ENCODE measurements at regions not wholly inside any gene's neighbourhood (a gene's known extent, or its start where the extent isn't known, plus 50 kb on each side); places are given as distances from the start of the nearest gene placed in this dataset.
"Not testable (repeated sequence)": the region's sequence is repeated elsewhere in the genome, so short reads cannot be mapped to it uniquely, and the experiment has no call there.

DNA sequence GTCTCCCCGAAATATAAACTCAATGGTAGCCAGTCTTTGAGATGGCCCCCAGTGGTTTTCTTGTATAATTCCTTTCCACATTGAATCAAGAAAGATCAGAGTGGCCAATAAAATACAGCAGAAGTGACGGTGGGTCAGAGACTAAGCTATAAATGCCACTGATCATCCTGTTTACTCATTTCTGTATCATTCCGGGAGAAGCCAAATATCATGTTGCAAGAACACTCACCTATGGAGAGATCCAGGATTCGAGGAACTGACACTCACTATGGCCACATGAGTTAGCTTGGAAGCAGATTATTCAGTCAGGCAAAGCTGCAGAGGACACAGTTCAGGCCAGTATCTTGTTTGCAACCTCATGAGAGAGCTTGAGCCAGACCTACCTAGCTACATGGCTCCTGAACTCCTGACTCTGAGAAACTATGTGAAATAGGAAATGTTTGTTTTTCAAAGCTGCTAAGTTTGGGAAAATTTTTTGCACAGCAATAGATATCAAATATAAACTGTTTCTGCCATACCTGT is 132.4 kb upstream of the ADGRF1 start:
- no peak for DNase-seq (ENCODE audit: low read depth, low spot score)
- intact Hi-C loops (cut with micrococcal nuclease): no loop called here

DNA sequence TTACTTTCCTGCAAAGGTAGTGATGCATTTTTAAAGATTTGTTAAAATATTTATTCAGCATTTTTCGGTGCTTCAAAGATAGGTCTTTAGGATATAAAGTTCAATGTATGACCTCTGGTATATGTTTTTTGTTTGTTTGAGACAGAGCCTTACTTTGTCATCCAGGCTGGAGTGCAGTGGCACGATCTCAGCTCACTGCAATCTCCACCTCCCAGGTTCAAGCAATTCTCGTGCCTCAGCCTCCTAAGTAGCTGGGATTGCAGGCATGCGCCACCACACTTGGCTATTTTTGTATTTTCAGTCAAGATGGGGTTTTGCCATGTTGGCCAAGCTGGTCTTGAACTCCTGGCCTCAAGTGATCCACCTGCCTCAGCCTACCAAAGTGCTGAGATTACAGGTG is 131.9 kb upstream of the ADGRF1 start:
- H3K36me3 ChIP-seq (ENCODE audit: control insufficient read depth in 2 of 2, extremely low read depth in 1 of 2, insufficient read depth in 2 of 2, low read length in 2 of 2); intact Hi-C loops (cut with micrococcal nuclease); H4K20me1 ChIP-seq (replicated peaks; ENCODE audit: control insufficient read depth, extremely low read depth, insufficient read depth, low read length); DNase-seq (ENCODE audit: low read depth, low spot score); BruUV-seq (replicated peaks); H3K9ac ChIP-seq (replicated peaks; ENCODE audit: extremely low read depth, insufficient read depth, low read length); FAIRE-seq; H3K79me2 ChIP-seq (ENCODE audit: control insufficient read depth, insufficient read depth, low read length); H3K9me3 ChIP-seq (replicated peaks; ENCODE audit: control insufficient read depth, insufficient read depth, low read length); H2AFZ ChIP-seq (ENCODE audit: low read depth, low read length); H3K9me1 ChIP-seq (replicated peaks; ENCODE audit: control insufficient read depth, extremely low read depth, insufficient read depth, low read length); H3K27ac ChIP-seq (ENCODE audit: insufficient read depth, low read depth, low read length); H3K27me3 ChIP-seq (ENCODE audit: control insufficient read depth in 2 of 2, insufficient read depth in 2 of 2, low read length in 2 of 2); POLR2A ChIA-PET; H3K4me3 ChIP-seq (replicated peaks in 1 of 3; ENCODE audit: insufficient read depth in 1 of 3, low read depth in 1 of 3, low read length in 3 of 3); dilution Hi-C loops (cut with MboI; ENCODE audit: extremely low pct_ligation_motif_present, low sequenced_read_pairs); CTCF ChIA-PET; H3K4me1 ChIP-seq (ENCODE audit: control insufficient read depth, extremely low read depth, insufficient read depth, low read length); H3K4me2 ChIP-seq (ENCODE audit: insufficient read depth, low read length): not testable (repeated sequence)

More for the DNA sequence above, 132.4 kb upstream of the ADGRF1 start:
- H3K36me3 ChIP-seq (ENCODE audit: control insufficient read depth in 2 of 2, extremely low read depth in 1 of 2, insufficient read depth in 2 of 2, low read length in 2 of 2): no peaks in the 10 kb centered on the region
- no peak overlapping the region for H3K4me3 ChIP-seq (replicated peaks in 1 of 3; ENCODE audit: insufficient read depth in 1 of 3, low read depth in 1 of 3, low read length in 3 of 3)
- H3K27me3 ChIP-seq (ENCODE audit: control insufficient read depth in 2 of 2, insufficient read depth in 2 of 2, low read length in 2 of 2): no peaks in the 10 kb centered on the region
- H4K20me1 ChIP-seq (replicated peaks; ENCODE audit: control insufficient read depth, extremely low read depth, insufficient read depth, low read length): no peaks in the 10 kb centered on the region
- CTCF ChIA-PET: no interaction called here
- POLR2A ChIA-PET: no interaction called here
- H3K27ac ChIP-seq (ENCODE audit: insufficient read depth, low read depth, low read length): no peak overlapping the region
- no peaks in the 10 kb centered on the region for H3K4me1 ChIP-seq (ENCODE audit: control insufficient read depth, extremely low read depth, insufficient read depth, low read length)
- no peaks in the 10 kb centered on the region for H3K9me1 ChIP-seq (replicated peaks; ENCODE audit: control insufficient read depth, extremely low read depth, insufficient read depth, low read length)
- H3K4me2 ChIP-seq (ENCODE audit: insufficient read depth, low read length): no peak overlapping the region
- no TSS peak for BruUV-seq (replicated peaks)
- TF ChIP-seq, protein P1, sequence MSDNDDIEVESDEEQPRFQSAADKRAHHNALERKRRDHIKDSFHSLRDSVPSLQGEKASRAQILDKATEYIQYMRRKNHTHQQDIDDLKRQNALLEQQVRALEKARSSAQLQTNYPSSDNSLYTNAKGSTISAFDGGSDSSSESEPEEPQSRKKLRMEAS (IDR thresholded peaks at IDR 0.05; ENCODE audit: insufficient read depth, insufficient read length): no peak
- no peak overlapping the region for H3K9ac ChIP-seq (replicated peaks; ENCODE audit: extremely low read depth, insufficient read depth, low read length)
- FAIRE-seq: no peak
- H3K79me2 ChIP-seq (ENCODE audit: control insufficient read depth, insufficient read depth, low read length): no peaks in the 10 kb centered on the region
- no peak overlapping the region for H2AFZ ChIP-seq (ENCODE audit: low read depth, low read length)
- H3K9me3 ChIP-seq (replicated peaks; ENCODE audit: control insufficient read depth, insufficient read depth, low read length): no peaks in the 10 kb centered on the region
- dilution Hi-C loops (cut with MboI; ENCODE audit: extremely low pct_ligation_motif_present, low sequenced_read_pairs): no loop called here

DNA sequence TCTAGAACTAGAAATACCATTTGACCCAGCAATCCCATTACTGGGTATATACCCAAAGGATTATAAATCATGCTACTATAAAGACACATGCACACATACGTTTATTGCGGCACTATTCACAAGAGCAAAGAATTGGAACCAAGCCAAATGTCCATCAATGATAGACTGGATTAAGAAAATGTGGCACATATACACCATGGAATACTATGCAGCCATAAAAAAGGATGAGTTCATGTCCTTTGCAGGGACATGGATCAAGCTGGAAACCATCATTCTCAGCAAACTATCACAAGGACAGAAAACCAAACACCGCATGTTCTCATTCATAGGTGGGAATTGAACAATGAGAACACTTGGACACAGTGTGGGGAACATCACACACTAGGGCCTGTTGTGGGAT is 131.0 kb upstream of the ADGRF1 start:
- intact Hi-C loops (cut with micrococcal nuclease); H3K27ac ChIP-seq (ENCODE audit: insufficient read depth, low read depth, low read length); FAIRE-seq: not testable (repeated sequence)

More for the DNA sequence above, 131.0 kb upstream of the ADGRF1 start:
- H3K9ac ChIP-seq (replicated peaks; ENCODE audit: extremely low read depth, insufficient read depth, low read length); dilution Hi-C loops (cut with MboI; ENCODE audit: extremely low pct_ligation_motif_present, low sequenced_read_pairs); H2AFZ ChIP-seq (ENCODE audit: low read depth, low read length); CTCF ChIA-PET; H4K20me1 ChIP-seq (replicated peaks; ENCODE audit: control insufficient read depth, extremely low read depth, insufficient read depth, low read length); H3K4me2 ChIP-seq (ENCODE audit: insufficient read depth, low read length); H3K27me3 ChIP-seq (ENCODE audit: control insufficient read depth in 2 of 2, insufficient read depth in 2 of 2, low read length in 2 of 2); POLR2A ChIA-PET; H3K9me3 ChIP-seq (replicated peaks; ENCODE audit: control insufficient read depth, insufficient read depth, low read length); DNase-seq (ENCODE audit: low read depth, low spot score); H3K4me3 ChIP-seq (replicated peaks in 1 of 3; ENCODE audit: insufficient read depth in 1 of 3, low read depth in 1 of 3, low read length in 3 of 3); H3K9me1 ChIP-seq (replicated peaks; ENCODE audit: control insufficient read depth, extremely low read depth, insufficient read depth, low read length); H3K4me1 ChIP-seq (ENCODE audit: control insufficient read depth, extremely low read depth, insufficient read depth, low read length); H3K79me2 ChIP-seq (ENCODE audit: control insufficient read depth, insufficient read depth, low read length); BruUV-seq (replicated peaks); H3K36me3 ChIP-seq (ENCODE audit: control insufficient read depth in 2 of 2, extremely low read depth in 1 of 2, insufficient read depth in 2 of 2, low read length in 2 of 2): not testable (repeated sequence)
